Uterus (tissue), 3 donors: ENCODE measurements at regions not wholly inside any gene's neighbourhood (a gene's known extent, or its start where the extent isn't known, plus 50 kb on each side); places are given as distances from the start of the nearest gene placed in this dataset.

Experiments
- DNase-seq, 2 donors: peaks; one replicate each; pipeline ENCODE4 v3.0.0-alpha.2; 2019 to 2020
- H3K27ac ChIP-seq, 2 donors: fragments of 200-600 bp; sonication (generic); 1 replicate in 1 of 2; 2 replicates in 1 of 2; pipeline ENCODE4 v1.5.1; 2016 to 2018
- H3K27me3 ChIP-seq, 2 donors: fragments of 200-600 bp; sonication (generic); one replicate each; pipeline ENCODE4 v1.5.1; 2018 to 2019; ENCODE audit warnings: control low read depth in 1 of 2
- H3K36me3 ChIP-seq, 2 donors: fragments of 200-600 bp; sonication (generic); one replicate each; pipeline ENCODE4 v1.5.1; 2019; ENCODE audit warnings: control low read depth in 1 of 2
- H3K4me1 ChIP-seq, 2 donors: fragments of 200-600 bp; sonication (generic); one replicate each; pipeline ENCODE4 v1.5.1; 2018 to 2019; ENCODE audit warnings: control low read depth in 1 of 2
- H3K4me3 ChIP-seq, 2 donors: fragments of 200-600 bp; sonication (generic); 1 replicate in 1 of 2; 2 replicates in 1 of 2; pipeline ENCODE4 v1.5.1; 2018 to 2019; ENCODE audit warnings: mild to moderate bottlenecking in 1 of 2
- H3K9me3 ChIP-seq, 2 donors: fragments of 200-600 bp; sonication (generic); one replicate each; pipeline ENCODE4 v1.5.1; 2019; ENCODE audit warnings: control low read depth in 1 of 2
- CTCF ChIP-seq, 4 experiments: fragments of 200-600 bp in 2 of 4; fragments of 450-650 bp in 2 of 4; sonication (generic) in 2 of 4; IDR thresholded peaks; one replicate each; pipeline ENCODE4 v1.5.1; 2016 to 2019; ENCODE audit warnings: antibody characterized with exemption in 4 of 4, mild to moderate bottlenecking in 2 of 4, moderate library complexity in 1 of 4
- POLR2A ChIP-seq, 2 donors: fragments of 450-650 bp; IDR thresholded peaks; one replicate each; pipeline ENCODE4 v1.6.1; 2016; ENCODE audit warnings: antibody characterized with exemption in 2 of 2, mild to moderate bottlenecking in 1 of 2, moderate library complexity in 1 of 2
- intact Hi-C: fragments of 100-400 bp; cut with DNase I; formaldehyde crosslinking; loops from one replicate; pipeline ENCODE4 v1.15.1; 2023; ENCODE audit warnings: low total_unique reads
- donor health status: DM: yes; HTN: yes; CAD: no.

- TF ChIP-seq POLR2A (IDR thresholded peaks at IDR 0.05) (no peak), CTCF (IDR thresholded peaks at IDR 0.05) (no peak)
- intact Hi-C loops = no loop called here
Measured at GRCh38 chr4:98794565-98795205, 134.2 kb downstream of the EIF4E start.

GRCh38 chr4:98793658-98794057, 135.2 kb upstream of the TSPAN5 start:
- intact Hi-C loops = no loop called here
- Histone ChIP-seq H3K4me1 (no peaks in the 10 kb centered on the region), H3K27me3 (no peaks in the 10 kb centered on the region), H3K9me3 (no peaks in the 10 kb centered on the region), H3K4me3 (no peak overlapping the region), H3K27ac (no peak overlapping the region), H3K36me3 (no peaks in the 10 kb centered on the region)
- no peak for DNase-seq
- TF ChIP-seq CTCF (IDR thresholded peaks at IDR 0.05) (no peak), POLR2A (IDR thresholded peaks at IDR 0.05) (no peak)

More at GRCh38 chr4:98794565-98795205, 134.2 kb downstream of the EIF4E start:
- DNase-seq = no peak
- Histone ChIP-seq H3K27ac (no peak overlapping the region), H3K36me3 (no peaks in the 10 kb centered on the region), H3K4me3 (no peak overlapping the region), H3K9me3 (no peaks in the 10 kb centered on the region), H3K27me3 (no peaks in the 10 kb centered on the region), H3K4me1 (no peaks in the 10 kb centered on the region)

DNA sequence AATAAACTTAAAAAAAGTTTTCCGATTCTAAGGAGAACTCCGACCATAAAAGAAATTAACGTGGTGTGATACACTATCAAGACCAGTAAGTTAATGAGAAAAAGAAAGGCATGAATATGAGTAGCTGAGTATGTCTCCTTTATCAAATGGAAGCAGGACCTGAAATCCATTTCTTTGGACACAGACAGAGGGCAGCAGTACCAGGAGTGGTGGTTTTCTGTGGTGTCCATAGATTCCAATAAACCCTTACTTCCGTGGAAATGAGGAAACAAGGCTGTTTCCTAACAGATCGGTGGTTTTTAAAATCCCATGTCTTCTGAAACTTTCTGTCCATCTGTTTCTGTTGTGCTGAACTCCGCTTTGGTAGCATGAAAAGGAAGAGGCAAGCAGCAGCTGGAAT, 128.5 kb upstream of the TSPAN5 start:
- Histone ChIP-seq H3K27me3 (no peaks in the 10 kb centered on the region), H3K9me3 (no peaks in the 10 kb centered on the region), H3K4me3 (no peak overlapping the region), H3K27ac (no peak overlapping the region), H3K36me3 (no peaks in the 10 kb centered on the region), H3K4me1 (no peaks in the 10 kb centered on the region)
- TF ChIP-seq CTCF (IDR thresholded peaks at IDR 0.05) (no peak), POLR2A (IDR thresholded peaks at IDR 0.05) (no peak)
- intact Hi-C loops = no loop called here
- DNase-seq = no peak

GRCh38 chr4:98784947-98785706, 126.7 kb upstream of the TSPAN5 start:
- no peak for TF ChIP-seq POLR2A (IDR thresholded peaks at IDR 0.05)
- DNase-seq = no peak
- Histone ChIP-seq H3K9me3 (no peaks in the 10 kb centered on the region), H3K36me3 (no peaks in the 10 kb centered on the region), H3K4me1 (no peaks in the 10 kb centered on the region), H3K4me3 (no peak overlapping the region), H3K27ac (no peak overlapping the region), H3K27me3 (no peaks in the 10 kb centered on the region)
- intact Hi-C loops = no loop called here

GRCh38 chr4:98781641-98782357, 123.4 kb upstream of the TSPAN5 start:
- no peak overlapping the region for H3K4me3 ChIP-seq
- H3K27me3 ChIP-seq = no peaks in the 10 kb centered on the region
- H3K9me3 ChIP-seq = no peaks in the 10 kb centered on the region
- TF ChIP-seq POLR2A (IDR thresholded peaks at IDR 0.05) (no peak), CTCF (IDR thresholded peaks at IDR 0.05) (no peak)
- DNase-seq = no peak
- H3K4me1 ChIP-seq = no peaks in the 10 kb centered on the region
- intact Hi-C loops = no loop called here
- no peaks in the 10 kb centered on the region for H3K36me3 ChIP-seq
- H3K27ac ChIP-seq = no peak overlapping the region
